SU-DHL-6 (cell line): ENCODE measurements at regions not wholly inside any gene's neighbourhood (a gene's known extent, or its start where the extent isn't known, plus 50 kb on each side); places are given as distances from the start of the nearest gene placed in this dataset.

Source experiments
- H2AFZ ChIP-seq: fragments of 200-600 bp; sonication (generic); 2 replicates; pipeline ENCODE4 v1.6.1; 2014; ENCODE audit warnings: low read depth, mild to moderate bottlenecking, moderate library complexity, mixed read lengths, antibody characterized with exemption, low read length; ENCODE audit not compliant: severe bottlenecking
- H3F3A ChIP-seq: fragments of 200-600 bp; shearing (Covaris generic); 2 replicates; pipeline ENCODE4 v1.6.0; 2016; ENCODE audit warnings: antibody characterized with exemption, mild to moderate bottlenecking; ENCODE audit not compliant: insufficient read depth
- H3K27ac ChIP-seq: fragments of 200-600 bp; sonication (generic); 2 replicates; pipeline ENCODE4 v1.5.1; 2016; ENCODE audit warnings: low read depth, mild to moderate bottlenecking, low read length, moderate library complexity, mixed read lengths
- H3K27me3 ChIP-seq: fragments of 200-600 bp; sonication (generic), shearing (Covaris generic); 2 replicates; pipeline ENCODE4 v1.6.0; 2014; ENCODE audit warnings: mild to moderate bottlenecking, low read length
- H3K36me3 ChIP-seq: fragments of 200-600 bp; sonication (generic); 2 replicates; pipeline ENCODE4 v1.6.1; 2014; ENCODE audit warnings: mild to moderate bottlenecking, low read length, mixed read lengths
- H3K4me2 ChIP-seq: fragments of 300-600, 200-600 bp; shearing (Covaris generic), sonication (generic); 2 replicates; pipeline ENCODE4 v1.6.0; 2014; ENCODE audit warnings: low read length, low read depth, mild to moderate bottlenecking; ENCODE audit not compliant: poor library complexity, severe bottlenecking
- H3K4me3 ChIP-seq: fragments of 200-600 bp; sonication (generic); 2 replicates; pipeline ENCODE4 v1.5.1; 2014; ENCODE audit warnings: antibody characterized with exemption, low read length, mild to moderate bottlenecking, mixed read lengths; ENCODE audit not compliant: insufficient read depth, poor library complexity, severe bottlenecking
- H3K79me2 ChIP-seq: fragments of 200-600 bp; sonication (generic); 2 replicates; pipeline ENCODE4 v1.6.1; 2014; ENCODE audit warnings: mild to moderate bottlenecking, low read length, moderate library complexity; ENCODE audit not compliant: insufficient read depth
- H3K9ac ChIP-seq: fragments of 200-600 bp; sonication (generic); 2 replicates; pipeline ENCODE4 v1.7.0; 2014; ENCODE audit warnings: mild to moderate bottlenecking, low read length
- H3K9me2 ChIP-seq: fragments of 200-600 bp; sonication (generic); replicated peaks from 2 replicates; pipeline ENCODE4 v1.6.1; 2014; ENCODE audit warnings: low read length; ENCODE audit not compliant: insufficient read depth
- H3K9me3 ChIP-seq: fragments of 200-600 bp; sonication (generic); 2 replicates; pipeline ENCODE4 v1.6.1; 2014; ENCODE audit warnings: low read length, mixed read lengths; ENCODE audit not compliant: insufficient read depth
- H4K20me1 ChIP-seq: fragments of 200-600 bp; sonication (generic); 2 replicates; pipeline ENCODE4 v1.6.1; 2014; ENCODE audit warnings: low read depth, mild to moderate bottlenecking, antibody characterized with exemption, low read length, moderate library complexity, mixed read lengths
- CTCF ChIP-seq: fragments of 200-600 bp; sonication (generic); IDR thresholded peaks from one replicate; pipeline ENCODE4 v1.5.1; 2017; ENCODE audit warnings: antibody characterized with exemption, mild to moderate bottlenecking, low read length, moderate library complexity; ENCODE audit not compliant: insufficient read depth, poor library complexity, severe bottlenecking
- EZH2phosphoT487 ChIP-seq: fragments of 200-600 bp; sonication (generic), shearing (Covaris generic); conservative IDR thresholded peaks from 2 replicates; pipeline ENCODE4 v1.6.1; 2018; ENCODE audit warnings: mild to moderate bottlenecking, antibody characterized with exemption, low read length, moderate library complexity, mixed read lengths

- Histone ChIP-seq H3K9me3 (no peaks in the 10 kb centered on the region), H3K27me3 (no peaks in the 10 kb centered on the region), H4K20me1 (no peaks in the 10 kb centered on the region), H3K9me2 (no peaks in the 10 kb centered on the region), H2AFZ (no peak overlapping the region), H3K79me2 (no peaks in the 10 kb centered on the region), H3K9ac (no peak overlapping the region), H3K4me3 (no peak overlapping the region), H3K27ac (no peak overlapping the region), H3K4me2 (no peak overlapping the region), H3F3A (no peaks in the 10 kb centered on the region), H3K36me3 (no peaks in the 10 kb centered on the region)
- TF ChIP-seq CTCF = peak; percentile 43
- TF ChIP-seq EZH2phosphoT487 = no peak
Observed at GRCh38 chr6:45721665-45722064, 294.0 kb downstream of the CLIC5 start.

DNA sequence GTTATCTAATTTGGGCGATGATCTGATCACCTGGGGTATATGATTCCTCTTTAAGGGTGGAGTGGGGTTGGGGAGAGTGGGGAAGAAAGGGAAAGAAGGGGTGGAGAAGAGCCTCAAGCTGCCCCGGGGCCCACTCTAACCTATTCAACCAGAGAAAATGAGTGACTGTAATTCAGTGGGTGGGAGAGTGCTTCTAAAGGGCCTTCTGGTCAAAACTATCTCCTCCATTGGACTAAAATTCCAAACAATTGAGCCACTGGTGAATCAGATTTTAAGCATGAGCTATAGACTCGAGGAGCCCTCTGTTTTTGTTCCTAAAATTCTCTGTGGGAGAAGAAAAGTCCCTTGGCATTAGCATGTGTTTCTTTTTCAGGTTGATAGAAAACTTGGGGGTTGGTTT, 296.8 kb downstream of the CLIC5 start:
- no peaks in the 10 kb centered on the region for H3K9me3 ChIP-seq
- H3K4me2 ChIP-seq = no peak overlapping the region
- no peak overlapping the region for H2AFZ ChIP-seq
- no peaks in the 10 kb centered on the region for H4K20me1 ChIP-seq
- no peaks in the 10 kb centered on the region for H3F3A ChIP-seq
- H3K4me3 ChIP-seq = no peak overlapping the region
- no peaks in the 10 kb centered on the region for H3K27me3 ChIP-seq
- H3K27ac ChIP-seq = no peak overlapping the region
- H3K36me3 ChIP-seq = no peaks in the 10 kb centered on the region
- no peak overlapping the region for H3K9ac ChIP-seq
- H3K79me2 ChIP-seq = no peaks in the 10 kb centered on the region
- H3K9me2 ChIP-seq = no peaks in the 10 kb centered on the region
- TF ChIP-seq EZH2phosphoT487 (no peak), CTCF (no peak)

GRCh38 chr6:45718131-45718530, 297.5 kb downstream of the CLIC5 start:
- no peak overlapping the region for H3K27ac ChIP-seq
- H3K9me3 ChIP-seq = no peaks in the 10 kb centered on the region
- no peaks in the 10 kb centered on the region for H3K79me2 ChIP-seq
- H3K9me2 ChIP-seq = no peaks in the 10 kb centered on the region
- no peak overlapping the region for H3K4me2 ChIP-seq
- no peaks in the 10 kb centered on the region for H3F3A ChIP-seq
- TF ChIP-seq EZH2phosphoT487 (no peak), CTCF (no peak)
- H3K9ac ChIP-seq = no peak overlapping the region
- no peaks in the 10 kb centered on the region for H3K36me3 ChIP-seq
- no peaks in the 10 kb centered on the region for H4K20me1 ChIP-seq
- H3K4me3 ChIP-seq = no peak overlapping the region
- H2AFZ ChIP-seq = no peak overlapping the region
- H3K27me3 ChIP-seq = no peaks in the 10 kb centered on the region

- TF ChIP-seq CTCF (no peak), EZH2phosphoT487 (no peak)
Observed at GRCh38 chr6:45717715-45718114, 297.9 kb downstream of the CLIC5 start.

More at GRCh38 chr6:45717715-45718114, 297.9 kb downstream of the CLIC5 start:
- no peaks in the 10 kb centered on the region for H3K36me3 ChIP-seq
- H3K27ac ChIP-seq = no peak overlapping the region
- no peaks in the 10 kb centered on the region for H4K20me1 ChIP-seq
- H2AFZ ChIP-seq = no peak overlapping the region
- no peaks in the 10 kb centered on the region for H3K9me2 ChIP-seq
- H3K79me2 ChIP-seq = no peaks in the 10 kb centered on the region
- no peaks in the 10 kb centered on the region for H3K9me3 ChIP-seq
- no peaks in the 10 kb centered on the region for H3K27me3 ChIP-seq
- H3F3A ChIP-seq = no peaks in the 10 kb centered on the region
- H3K9ac ChIP-seq = no peak overlapping the region
- H3K4me2 ChIP-seq = no peak overlapping the region
- no peak overlapping the region for H3K4me3 ChIP-seq
